ENCODE measurements at regions not wholly inside any gene's neighbourhood (a gene's known extent, or its start where the extent isn't known, plus 50 kb on each side); places are given as distances from the start of the nearest gene placed in this dataset.

DNA sequence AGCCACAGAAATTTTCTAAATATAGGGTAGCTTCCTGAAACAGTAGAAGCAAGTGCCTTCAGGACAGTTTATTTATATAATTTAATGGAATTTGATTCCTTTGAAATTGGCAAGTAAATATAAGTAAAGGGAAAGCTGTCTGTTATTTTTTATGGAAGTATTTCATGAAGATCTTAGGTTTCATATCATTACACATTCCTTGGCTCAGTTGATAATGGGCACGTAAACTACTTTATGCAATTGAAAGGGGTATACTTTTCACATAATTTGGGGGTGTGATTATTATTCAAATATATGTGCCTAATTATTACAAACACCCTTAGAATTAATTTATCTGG is 71.1 kb upstream of the RAP1B start:
- TF ChIP-seq CTCF (IDR thresholded peaks at IDR 0.05): no peak
- TF ChIP-seq POLR2AphosphoS5 (IDR thresholded peaks at IDR 0.05): no peak
